Hepatocyte (in vitro differentiated cells): ENCODE measurements at regions not wholly inside any gene's neighbourhood (a gene's known extent, or its start where the extent isn't known, plus 50 kb on each side); places are given as distances from the start of the nearest gene placed in this dataset.

Experiments used
- CTCF ChIP-seq: fragments of 200-600 bp; sonication (generic); IDR thresholded peaks from 2 replicates; pipeline ENCODE4 v1.5.1; 2016; ENCODE audit warnings: antibody characterized with exemption, mild to moderate bottlenecking; ENCODE audit not compliant: poor library complexity
- EZH2 ChIP-seq: fragments of 200-600 bp; sonication (generic); IDR thresholded peaks from 2 replicates; pipeline ENCODE4 v1.6.1; 2016; ENCODE audit warnings: antibody characterized with exemption, mild to moderate bottlenecking, borderline replicate concordance
- EZH2phosphoT487 ChIP-seq: fragments of 200-600 bp; sonication (generic); IDR thresholded peaks from one replicate; pipeline ENCODE4 v1.6.1; 2018; ENCODE audit warnings: antibody characterized with exemption, mild to moderate bottlenecking, low read depth, moderate library complexity; ENCODE audit not compliant: unreplicated experiment, severe bottlenecking

- no peak for TF ChIP-seq CTCF
- TF ChIP-seq EZH2phosphoT487, result no peak
- no peak for TF ChIP-seq EZH2
These were observed 64.3 kb upstream of the CCDC6 start for GRCh38 chr10:59970396-59971368.
